Smooth muscle cell (in vitro differentiated cells): ENCODE measurements at regions not wholly inside any gene's neighbourhood (a gene's known extent, or its start where the extent isn't known, plus 50 kb on each side); places are given as distances from the start of the nearest gene placed in this dataset.
A peak's percentile ranks its signal among the peaks of the same experiment; 100 is the strongest.

Experiments
- DNase-seq: peaks from one replicate; lab custom pipeline; 2025; ENCODE audit not compliant: unreplicated experiment; lab: John Stamatoyannopoulos, UW
- H2AFZ ChIP-seq: fragments of 200-600 bp; sonication (generic); 2 replicates; pipeline ENCODE4 v1.6.0; 2016; ENCODE audit warnings: antibody characterized with exemption, low read depth, mild to moderate bottlenecking
- H3F3A ChIP-seq: fragments of 200-600 bp; sonication (generic); 2 replicates; pipeline ENCODE4 v1.6.0; 2017; ENCODE audit warnings: antibody characterized with exemption, low read depth
- H3K27ac ChIP-seq: fragments of 200-600 bp; sonication (generic); 2 replicates; pipeline ENCODE4 v1.5.1; 2016; ENCODE audit warnings: low read depth, mild to moderate bottlenecking
- H3K27me3 ChIP-seq: fragments of 200-600 bp; sonication (generic); 2 replicates; pipeline ENCODE4 v1.6.1; 2016; ENCODE audit warnings: low read depth, mild to moderate bottlenecking
- H3K36me3 ChIP-seq: fragments of 200-600 bp; sonication (generic); 2 replicates; pipeline ENCODE4 v1.5.1; 2016; ENCODE audit warnings: low read depth
- H3K4me1 ChIP-seq: fragments of 200-600 bp; sonication (generic); 2 replicates; pipeline ENCODE4 v1.5.1; 2016; ENCODE audit warnings: low read depth
- H3K4me2 ChIP-seq: fragments of 200-600 bp; sonication (generic); 2 replicates; pipeline ENCODE4 v1.6.0; 2016; ENCODE audit warnings: mild to moderate bottlenecking
- H3K4me3 ChIP-seq: fragments of 200-600 bp; sonication (generic); 2 replicates; pipeline ENCODE4 v1.5.1; 2016; ENCODE audit warnings: mild to moderate bottlenecking
- H3K79me2 ChIP-seq: fragments of 200-600 bp; sonication (generic); 2 replicates; pipeline ENCODE4 v1.6.0; 2016; ENCODE audit warnings: low read depth, mild to moderate bottlenecking
- H3K9ac ChIP-seq: fragments of 200-600 bp; sonication (generic); 2 replicates; pipeline ENCODE4 v1.6.0; 2016; ENCODE audit warnings: low read depth
- H3K9me3 ChIP-seq: fragments of 200-600 bp; sonication (generic); replicated peaks from 2 replicates; pipeline ENCODE4 v1.5.1; 2016; ENCODE audit warnings: low read depth
- H4K20me1 ChIP-seq: fragments of 200-600 bp; sonication (generic); 2 replicates; pipeline ENCODE4 v1.6.0; 2016; ENCODE audit warnings: low read depth
- CTCF ChIP-seq: fragments of 200-600 bp; sonication (generic); IDR thresholded peaks from 2 replicates; pipeline ENCODE4 v1.5.1; 2017; ENCODE audit warnings: borderline replicate concordance, mild to moderate bottlenecking, antibody characterized with exemption; ENCODE audit not compliant: insufficient read depth, poor library complexity, severe bottlenecking
- WGBS: methylation state at CpG from one replicate; pipeline ENCODE4 v1.1.7; 2016; ENCODE audit warnings: low lambda C conversion rate; 5-methylcytosine and 5-hydroxymethylcytosine counted together

- TF ChIP-seq CTCF = no peak
- no peak for DNase-seq
- Histone ChIP-seq H3K79me2 (no peaks in the 10 kb centered on the region), H2AFZ (no peak overlapping the region), H3K27ac (peak overlapping the region; percentile 18), H3K9ac (no peak overlapping the region), H3K27me3 (no peaks in the 10 kb centered on the region), H3K4me3 (no peak overlapping the region), H3K36me3 (no peaks in the 10 kb centered on the region), H3K9me3 (no peaks in the 10 kb centered on the region), H3K4me2 (no peak overlapping the region), H4K20me1 (no peaks in the 10 kb centered on the region), H3F3A (no peaks in the 10 kb centered on the region), H3K4me1 (no peaks in the 10 kb centered on the region)
- 6% methylated on average over 1 of the region's 1 CpG for WGBS
Measured at GRCh38 chr7:20083781-20084180, 133.4 kb downstream of the MACC1 start.

- Histone ChIP-seq H3K27me3 (no peaks in the 10 kb centered on the region), H3K27ac (no peak overlapping the region), H3K79me2 (no peaks in the 10 kb centered on the region), H2AFZ (no peak overlapping the region), H3K4me1 (no peaks in the 10 kb centered on the region), H3K36me3 (no peaks in the 10 kb centered on the region), H3K4me2 (no peak overlapping the region), H4K20me1 (no peaks in the 10 kb centered on the region), H3K9ac (no peak overlapping the region), H3K4me3 (no peak overlapping the region), H3K9me3 (no peaks in the 10 kb centered on the region), H3F3A (no peaks in the 10 kb centered on the region)
- DNase-seq = no peak
- TF ChIP-seq CTCF = no peak
Measured at GRCh38 chr7:20079080-20079479, 138.1 kb downstream of the MACC1 start.

GRCh38 chr7:20076835-20077234 lies 140.3 kb downstream of the MACC1 start:
- H3K27ac ChIP-seq = no peak overlapping the region
- H3K36me3 ChIP-seq = no peaks in the 10 kb centered on the region
- no peaks in the 10 kb centered on the region for H3K27me3 ChIP-seq
- 85% methylated on average over 2 of the region's 2 CpGs for WGBS
- no peaks in the 10 kb centered on the region for H3K9me3 ChIP-seq
- no peaks in the 10 kb centered on the region for H4K20me1 ChIP-seq
- no peaks in the 10 kb centered on the region for H3K4me1 ChIP-seq
- TF ChIP-seq CTCF = no peak
- no peaks in the 10 kb centered on the region for H3F3A ChIP-seq
- H3K79me2 ChIP-seq = no peaks in the 10 kb centered on the region
- H3K4me3 ChIP-seq = no peak overlapping the region
- H3K9ac ChIP-seq = no peak overlapping the region
- no peak for DNase-seq
- no peak overlapping the region for H2AFZ ChIP-seq
- H3K4me2 ChIP-seq = no peak overlapping the region

- Histone ChIP-seq H3K9me3 (no peaks in the 10 kb centered on the region), H3K9ac (no peak overlapping the region), H2AFZ (no peak overlapping the region), H3K27me3 (no peaks in the 10 kb centered on the region), H3K4me3 (no peak overlapping the region), H3K4me1 (no peaks in the 10 kb centered on the region), H3K27ac (no peak overlapping the region), H4K20me1 (no peaks in the 10 kb centered on the region), H3K36me3 (no peaks in the 10 kb centered on the region), H3K4me2 (no peak overlapping the region), H3F3A (no peaks in the 10 kb centered on the region), H3K79me2 (no peaks in the 10 kb centered on the region)
- no peak for DNase-seq
- no peak for TF ChIP-seq CTCF
- 66% methylated on average over 4 of the region's 4 CpGs for WGBS
Measured at GRCh38 chr7:20075992-20076820, 141.0 kb downstream of the MACC1 start.
